Nephron (organoid): ENCODE measurements at regions not wholly inside any gene's neighbourhood (a gene's known extent, or its start where the extent isn't known, plus 50 kb on each side); places are given as distances from the start of the nearest gene placed in this dataset.

Experiments used
- H3K27ac Mint-ChIP-seq, 3 experiments: 2 replicates each; pipeline ENCODE4 v1.8.0; 2020; ENCODE audit warnings: mixed read lengths in 3 of 3, mild to moderate bottlenecking in 2 of 3, moderate library complexity in 1 of 3
- H3K27me3 Mint-ChIP-seq: 2 replicates; pipeline ENCODE4 v1.8.0; 2021; ENCODE audit warnings: low read depth, mild to moderate bottlenecking, moderate library complexity, mixed read lengths
- H3K36me3 Mint-ChIP-seq: 2 replicates; pipeline ENCODE4 v1.8.0; 2020; ENCODE audit warnings: low read depth, mixed read lengths
- H3K4me1 Mint-ChIP-seq: 2 replicates; pipeline ENCODE4 v1.8.0; 2020; ENCODE audit warnings: mixed read lengths
- H3K4me3 Mint-ChIP-seq, 3 experiments: 2 replicates each; pipeline ENCODE4 v1.8.0; 2020; ENCODE audit warnings: mild to moderate bottlenecking in 3 of 3, mixed read lengths in 3 of 3, moderate library complexity in 2 of 3
- H3K9me3 Mint-ChIP-seq: 2 replicates; pipeline ENCODE4 v1.8.0; 2020; ENCODE audit warnings: mixed read lengths
- TF ChIP-seq, protein P1 (sequence below), 3 experiments: fragments of 200-600 bp; sonication (generic); IDR thresholded peaks; one replicate each; pipeline ENCODE4 v1.5.0; 2021; ENCODE audit warnings: antibody characterized with exemption in 3 of 3; ENCODE audit not compliant: unreplicated experiment in 3 of 3

DNA sequence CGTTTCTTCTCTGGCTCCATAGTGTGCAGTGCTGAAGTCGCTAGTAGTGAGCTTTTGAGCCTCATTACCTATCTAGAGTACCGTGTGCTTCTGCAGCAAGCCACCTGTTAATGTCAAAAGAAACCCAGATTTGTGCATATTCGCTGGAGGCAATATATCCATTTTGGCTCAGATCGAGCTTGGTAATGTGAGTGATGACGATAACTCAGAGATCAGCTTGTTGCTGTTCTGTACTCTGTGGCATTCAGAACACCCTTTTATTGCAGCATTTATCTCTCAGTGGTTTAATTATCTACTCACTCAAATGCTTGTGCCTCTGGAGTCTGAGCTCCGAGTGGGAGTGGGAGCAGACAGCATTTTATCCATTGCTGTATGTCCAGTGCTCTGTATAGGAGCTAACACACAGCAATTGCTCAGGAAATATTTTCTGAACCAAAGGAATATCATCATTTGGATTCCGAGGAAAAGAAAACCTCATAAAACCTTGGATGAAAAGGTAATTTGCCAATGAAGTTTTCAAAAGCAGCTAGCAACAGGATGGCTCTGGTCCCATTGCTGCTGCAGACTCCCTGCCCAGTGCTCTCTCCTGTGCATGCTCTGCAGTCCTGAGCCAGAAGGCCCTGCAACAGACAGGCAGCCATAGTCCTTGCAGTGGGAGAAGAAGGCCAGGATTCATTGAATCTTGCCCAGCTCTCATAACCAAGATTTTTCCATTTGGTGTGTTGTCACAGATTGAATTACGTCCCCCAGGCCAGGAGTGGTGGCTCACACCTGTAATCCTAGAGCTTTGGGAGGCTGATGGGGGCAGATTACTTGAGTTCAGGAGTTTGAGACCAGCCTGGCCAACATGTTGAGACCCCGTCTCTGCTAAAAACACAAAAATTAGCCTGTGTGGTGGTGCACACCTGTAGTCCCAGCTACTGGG, 183.8 kb downstream of the MYCN start:
- Mint-ChIP-seq H3K27ac (no peak overlapping the region), H3K4me1 (peaks cover 8% of the 10 kb centered on the region), H3K36me3 (no peaks in the 10 kb centered on the region), H3K27me3 (peaks cover 3% of the 10 kb centered on the region), H3K4me3 (no peak overlapping the region), H3K9me3 (peaks cover 3% of the 10 kb centered on the region)
- TF ChIP-seq, protein P1, sequence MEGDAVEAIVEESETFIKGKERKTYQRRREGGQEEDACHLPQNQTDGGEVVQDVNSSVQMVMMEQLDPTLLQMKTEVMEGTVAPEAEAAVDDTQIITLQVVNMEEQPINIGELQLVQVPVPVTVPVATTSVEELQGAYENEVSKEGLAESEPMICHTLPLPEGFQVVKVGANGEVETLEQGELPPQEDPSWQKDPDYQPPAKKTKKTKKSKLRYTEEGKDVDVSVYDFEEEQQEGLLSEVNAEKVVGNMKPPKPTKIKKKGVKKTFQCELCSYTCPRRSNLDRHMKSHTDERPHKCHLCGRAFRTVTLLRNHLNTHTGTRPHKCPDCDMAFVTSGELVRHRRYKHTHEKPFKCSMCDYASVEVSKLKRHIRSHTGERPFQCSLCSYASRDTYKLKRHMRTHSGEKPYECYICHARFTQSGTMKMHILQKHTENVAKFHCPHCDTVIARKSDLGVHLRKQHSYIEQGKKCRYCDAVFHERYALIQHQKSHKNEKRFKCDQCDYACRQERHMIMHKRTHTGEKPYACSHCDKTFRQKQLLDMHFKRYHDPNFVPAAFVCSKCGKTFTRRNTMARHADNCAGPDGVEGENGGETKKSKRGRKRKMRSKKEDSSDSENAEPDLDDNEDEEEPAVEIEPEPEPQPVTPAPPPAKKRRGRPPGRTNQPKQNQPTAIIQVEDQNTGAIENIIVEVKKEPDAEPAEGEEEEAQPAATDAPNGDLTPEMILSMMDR (IDR thresholded peaks at IDR 0.05; ENCODE audit: unreplicated experiment in 3 of 3) = no peak

DNA sequence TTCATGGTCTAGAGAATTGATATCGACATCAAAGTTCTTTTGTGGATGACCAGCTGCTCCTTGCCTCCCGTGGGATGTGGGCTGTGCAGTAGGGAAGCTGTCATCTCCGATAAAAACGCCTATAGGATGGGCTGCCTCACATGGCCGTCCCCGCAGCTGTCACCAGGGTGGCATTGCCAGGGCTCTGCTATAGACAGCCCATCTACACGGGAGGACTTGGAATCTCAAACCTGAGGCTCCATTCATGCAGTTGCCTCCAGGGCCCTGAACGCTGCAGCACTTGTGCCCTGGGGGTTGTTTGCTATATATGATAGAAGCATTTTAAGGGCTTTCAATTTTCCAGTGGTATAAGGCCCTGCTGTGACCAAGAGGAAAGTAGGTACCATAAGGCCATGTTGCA, 183.1 kb downstream of the MYCN start:
- peaks cover 8% of the 10 kb centered on the region for H3K4me1 Mint-ChIP-seq
- no peak overlapping the region for H3K27ac Mint-ChIP-seq
- no peak overlapping the region for H3K4me3 Mint-ChIP-seq
- no peaks in the 10 kb centered on the region for H3K36me3 Mint-ChIP-seq
- H3K9me3 Mint-ChIP-seq = peaks cover 3% of the 10 kb centered on the region
- TF ChIP-seq, protein P1 (IDR thresholded peaks at IDR 0.05; ENCODE audit: unreplicated experiment in 3 of 3) = no peak
- H3K27me3 Mint-ChIP-seq = no peaks in the 10 kb centered on the region

DNA sequence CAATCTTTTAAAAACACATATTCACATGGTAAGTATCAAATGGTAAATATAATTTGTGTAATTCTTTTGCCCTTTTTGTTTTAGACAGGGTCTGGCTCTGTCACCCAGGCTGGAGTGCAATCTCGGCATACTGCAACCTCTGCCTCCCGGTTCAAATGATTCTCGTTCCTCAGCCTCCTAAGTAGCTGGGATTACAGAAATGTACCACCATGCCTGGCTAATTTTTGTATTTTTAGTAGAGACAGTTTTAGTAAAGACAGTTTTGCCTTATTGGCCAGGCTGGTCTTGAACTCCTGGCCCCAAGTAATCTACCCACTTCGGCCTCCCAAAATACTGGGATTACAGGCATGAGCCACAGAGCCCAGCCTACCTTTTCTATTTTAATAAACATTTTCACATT, 182.2 kb downstream of the MYCN start:
- H3K27me3 Mint-ChIP-seq = no peaks in the 10 kb centered on the region
- H3K36me3 Mint-ChIP-seq = no peaks in the 10 kb centered on the region
- H3K4me1 Mint-ChIP-seq = peaks cover 8% of the 10 kb centered on the region
- TF ChIP-seq, protein P1 (IDR thresholded peaks at IDR 0.05; ENCODE audit: unreplicated experiment in 3 of 3) = no peak
- no peak overlapping the region for H3K27ac Mint-ChIP-seq
- H3K4me3 Mint-ChIP-seq = no peak overlapping the region
- peaks cover 3% of the 10 kb centered on the region for H3K9me3 Mint-ChIP-seq

DNA sequence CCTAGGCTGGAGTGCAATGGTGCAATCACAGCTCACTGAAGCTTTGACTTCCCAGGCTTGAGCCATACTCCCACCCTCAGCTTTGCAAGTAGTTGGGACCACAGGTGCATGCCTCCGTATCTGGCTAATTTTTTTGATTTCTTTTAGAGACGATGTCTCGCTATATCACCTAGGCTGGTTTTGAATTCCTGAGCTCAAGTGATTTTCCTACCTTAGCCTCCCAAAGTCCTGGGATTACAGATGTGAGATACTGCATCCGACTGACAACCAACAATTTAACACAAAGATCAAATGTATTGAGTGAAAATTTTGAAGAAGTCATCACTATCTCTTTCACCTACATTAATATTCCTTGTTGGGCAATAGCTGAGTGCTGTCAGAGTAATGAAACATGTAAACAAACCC, 181.6 kb downstream of the MYCN start:
- H3K36me3 Mint-ChIP-seq = no peaks in the 10 kb centered on the region
- peaks cover 8% of the 10 kb centered on the region for H3K4me1 Mint-ChIP-seq
- H3K4me3 Mint-ChIP-seq = no peak overlapping the region
- H3K27me3 Mint-ChIP-seq = no peaks in the 10 kb centered on the region
- TF ChIP-seq, protein P1 (IDR thresholded peaks at IDR 0.05; ENCODE audit: unreplicated experiment in 3 of 3) = no peak
- H3K27ac Mint-ChIP-seq = no peak overlapping the region
- peaks cover 3% of the 10 kb centered on the region for H3K9me3 Mint-ChIP-seq

DNA sequence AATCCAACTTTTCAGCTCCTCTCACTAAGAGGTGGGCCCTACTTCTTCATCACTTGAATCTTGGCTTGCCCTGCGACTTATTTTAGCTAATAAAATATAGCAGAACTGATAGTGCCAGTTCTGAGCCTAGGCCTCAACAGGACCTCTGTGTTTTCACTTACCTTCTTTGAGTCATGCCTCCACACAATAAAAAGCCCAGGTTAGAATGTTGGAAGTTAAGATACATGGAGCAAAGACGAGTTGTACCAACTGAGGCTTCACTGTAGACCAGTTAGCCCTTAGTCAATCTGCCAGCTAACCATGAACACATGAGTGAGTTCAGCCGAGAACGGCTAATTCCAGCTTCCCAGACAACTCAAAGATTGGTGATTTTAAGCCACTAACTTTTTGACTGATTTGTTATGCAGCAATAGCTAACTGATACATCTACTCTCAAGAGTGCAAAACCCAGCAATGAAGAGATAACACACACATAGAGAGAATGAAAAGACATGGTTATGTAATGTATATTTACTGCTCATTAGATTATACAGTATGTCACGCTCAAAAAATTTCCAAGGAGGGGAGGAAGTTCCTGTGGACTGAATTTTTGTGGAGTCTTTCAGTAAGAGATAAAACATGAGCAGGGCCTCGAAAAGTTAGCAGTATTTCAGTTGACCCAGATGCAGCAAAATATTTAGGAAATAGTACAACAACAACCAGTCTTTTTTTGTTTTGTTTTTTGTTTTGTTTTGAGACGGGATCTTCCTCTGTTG, 181.1 kb downstream of the MYCN start:
- Mint-ChIP-seq H3K4me1 (peaks cover 8% of the 10 kb centered on the region), H3K4me3 (no peak overlapping the region), H3K27ac (no peak overlapping the region), H3K9me3 (peaks cover 3% of the 10 kb centered on the region), H3K27me3 (no peaks in the 10 kb centered on the region), H3K36me3 (no peaks in the 10 kb centered on the region)
- TF ChIP-seq, protein P1 (IDR thresholded peaks at IDR 0.05; ENCODE audit: unreplicated experiment in 3 of 3) = no peak
